ENCODE measurements at regions not wholly inside any gene's neighbourhood (a gene's known extent, or its start where the extent isn't known, plus 50 kb on each side); places are given as distances from the start of the nearest gene placed in this dataset.
A peak's percentile ranks its signal among the peaks of the same experiment; 100 is the strongest.

- Histone ChIP-seq H2AFZ (ENCODE audit: low read length) (0 out of 2 replicates have a peak overlapping the region, but pooled peaks have one; percentile 42), H3K56ac (replicated peaks; ENCODE audit: insufficient read length, low read depth, low read length) (no peak overlapping the region), H2BK15ac (ENCODE audit: low read length) (no peak overlapping the region), H3K4me1 (replicated peaks in 1 of 4; ENCODE audit: control insufficient read depth in 3 of 4, insufficient read depth in 4 of 4, low read length in 3 of 4) (no peaks in the 10 kb centered on the region), H3K18ac (ENCODE audit: extremely low read depth, low read length) (no peak overlapping the region), H3K79me1 (ENCODE audit: low read depth, low read length) (no peaks in the 10 kb centered on the region), H2BK5ac (ENCODE audit: low read depth, low read length) (no peak overlapping the region), H3K9me3 (ENCODE audit: insufficient read depth in 2 of 2, low read depth in 1 of 2, low read length in 1 of 2) (no peaks in the 10 kb centered on the region), H2AK5ac (ENCODE audit: low read depth, low read length) (no peak overlapping the region), H4K91ac (replicated peaks; ENCODE audit: insufficient read length, low read length) (no peak overlapping the region), H3K14ac (ENCODE audit: insufficient read length) (no peak overlapping the region), H3K27ac (ENCODE audit: low read depth, low read length) (no peak overlapping the region), H2BK20ac (ENCODE audit: low read length) (no peak overlapping the region), H3K4me3 (ENCODE audit: extremely low read depth in 1 of 4, insufficient read depth in 2 of 4, low read depth in 3 of 4, low read length in 4 of 4) (no peak overlapping the region), H4K8ac (ENCODE audit: extremely low read depth, insufficient read depth, low read length) (no peak overlapping the region), H2BK12ac (ENCODE audit: low read depth, low read length) (no peak overlapping the region), H4K20me1 (replicated peaks in 1 of 2; ENCODE audit: control insufficient read depth in 1 of 2, insufficient read depth in 2 of 2, low read length in 2 of 2) (no peaks in the 10 kb centered on the region), H3K23ac (ENCODE audit: insufficient read length) (no peak overlapping the region), H3K79me2 (ENCODE audit: control insufficient read depth in 1 of 2, insufficient read depth in 2 of 2, low read length in 2 of 2) (no peaks in the 10 kb centered on the region), H3K27me3 (replicated peaks in 1 of 4; ENCODE audit: control insufficient read depth in 3 of 4, extremely low read depth in 1 of 4, insufficient read depth in 3 of 4, low read length in 3 of 4) (no peaks in the 10 kb centered on the region), H4K5ac (ENCODE audit: insufficient read length, low read depth, low read length) (no peak overlapping the region), H3K23me2 (ENCODE audit: low read depth, low read length) (no peaks in the 10 kb centered on the region), H3K9ac (replicated peaks in 1 of 4; ENCODE audit: extremely low read depth in 1 of 4, low read depth in 3 of 4, low read length in 3 of 4) (no peak overlapping the region), H3K36me3 (ENCODE audit: control insufficient read depth in 2 of 4, insufficient read depth in 4 of 4, low read length in 3 of 4) (no peaks in the 10 kb centered on the region), H3K4me2 (ENCODE audit: insufficient read depth in 1 of 2, low read depth in 2 of 2, low read length in 2 of 2) (no peak overlapping the region), H3K4ac (replicated peaks; ENCODE audit: insufficient read length, low read depth, low read length) (no peak overlapping the region), H2BK120ac (replicated peaks; ENCODE audit: low read depth, low read length) (no peak overlapping the region)
- WGBS, 2 experiments (ENCODE audit: extremely low coverage in 1 of 2, insufficient coverage in 1 of 2, insufficient read length in 1 of 2, insufficient replicate concordance in 2 of 2, low coverage in 1 of 2, low lambda C conversion rate in 2 of 2, missing lambda C conversion rate in 1 of 2), result 72% methylated on average over 4 of the region's 4 CpGs; no CpG with 5 or more reads in 1 of the 2 experiments
- DNase-seq (ENCODE audit: low read depth in 1 of 2, low spot score in 2 of 2), result no peak
- ChIA-PET POLR2A (ENCODE audit: partially characterized antibody) (interaction anchor here (0.7 kb wide), 1 partner anchor 213 kb away, joined by 3 read pairs; no protein-coding TSS in a partner anchor), CTCF (ENCODE audit: partially characterized antibody) (interaction anchor here (0.5 to 1.9 kb wide), 28 partner anchors 9 to 244 kb away, joined by 3 to 9 read pairs (median 4); no protein-coding TSS in a partner anchor)
- FAIRE-seq, result no peak
- no peak for TF ChIP-seq SAP30 (IDR thresholded peaks at IDR 0.05; ENCODE audit: insufficient read depth, insufficient replicate concordance, low read length)
- TF ChIP-seq TAF7 (optimal IDR thresholded peaks at IDR 0.05; ENCODE audit: borderline replicate concordance, low read depth, low read length), result no peak
- TF ChIP-seq TEAD4 (IDR thresholded peaks at IDR 0.05; ENCODE audit: low read depth, low read length), result peak; percentile 91
- no peak for TF ChIP-seq HDAC6 (IDR thresholded peaks at IDR 0.05; ENCODE audit: low read depth, low read length)
- no peak for TF ChIP-seq ATF3 (IDR thresholded peaks at IDR 0.05; ENCODE audit: insufficient read depth, low read depth, low read length)
- no peak for TF ChIP-seq ASH2L (IDR thresholded peaks at IDR 0.05; ENCODE audit: low read length)
- TF ChIP-seq CBX8 (IDR thresholded peaks at IDR 0.05; ENCODE audit: borderline replicate concordance, low read depth, low read length), result no peak
- peak; percentile 46; the same call in 1 of the 2 replicates for TF ChIP-seq YY1 (IDR thresholded peaks at IDR 0.05; ENCODE audit: low read depth, low read length)
- TF ChIP-seq ZNF274 (IDR thresholded peaks at IDR 0.05; ENCODE audit: borderline replicate concordance, extremely low read depth, low read length), result no peak
- TF ChIP-seq CTBP2 (IDR thresholded peaks at IDR 0.05; ENCODE audit: borderline replicate concordance, insufficient read depth, insufficient read length, low read length), result no peak
- TF ChIP-seq, protein P1, sequence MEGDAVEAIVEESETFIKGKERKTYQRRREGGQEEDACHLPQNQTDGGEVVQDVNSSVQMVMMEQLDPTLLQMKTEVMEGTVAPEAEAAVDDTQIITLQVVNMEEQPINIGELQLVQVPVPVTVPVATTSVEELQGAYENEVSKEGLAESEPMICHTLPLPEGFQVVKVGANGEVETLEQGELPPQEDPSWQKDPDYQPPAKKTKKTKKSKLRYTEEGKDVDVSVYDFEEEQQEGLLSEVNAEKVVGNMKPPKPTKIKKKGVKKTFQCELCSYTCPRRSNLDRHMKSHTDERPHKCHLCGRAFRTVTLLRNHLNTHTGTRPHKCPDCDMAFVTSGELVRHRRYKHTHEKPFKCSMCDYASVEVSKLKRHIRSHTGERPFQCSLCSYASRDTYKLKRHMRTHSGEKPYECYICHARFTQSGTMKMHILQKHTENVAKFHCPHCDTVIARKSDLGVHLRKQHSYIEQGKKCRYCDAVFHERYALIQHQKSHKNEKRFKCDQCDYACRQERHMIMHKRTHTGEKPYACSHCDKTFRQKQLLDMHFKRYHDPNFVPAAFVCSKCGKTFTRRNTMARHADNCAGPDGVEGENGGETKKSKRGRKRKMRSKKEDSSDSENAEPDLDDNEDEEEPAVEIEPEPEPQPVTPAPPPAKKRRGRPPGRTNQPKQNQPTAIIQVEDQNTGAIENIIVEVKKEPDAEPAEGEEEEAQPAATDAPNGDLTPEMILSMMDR (IDR thresholded peaks at IDR 0.05; ENCODE audit: control extremely low read depth in 1 of 3, insufficient read depth in 1 of 3, low read depth in 1 of 3, low read length in 3 of 3), result peak; percentile 48 to 65 (median 61)
Observed at GRCh38 chr2:60337142-60337497, 216.3 kb downstream of the BCL11A start.
